ENCODE measurements at regions not wholly inside any gene's neighbourhood (a gene's known extent, or its start where the extent isn't known, plus 50 kb on each side); places are given as distances from the start of the nearest gene placed in this dataset.

DNA sequence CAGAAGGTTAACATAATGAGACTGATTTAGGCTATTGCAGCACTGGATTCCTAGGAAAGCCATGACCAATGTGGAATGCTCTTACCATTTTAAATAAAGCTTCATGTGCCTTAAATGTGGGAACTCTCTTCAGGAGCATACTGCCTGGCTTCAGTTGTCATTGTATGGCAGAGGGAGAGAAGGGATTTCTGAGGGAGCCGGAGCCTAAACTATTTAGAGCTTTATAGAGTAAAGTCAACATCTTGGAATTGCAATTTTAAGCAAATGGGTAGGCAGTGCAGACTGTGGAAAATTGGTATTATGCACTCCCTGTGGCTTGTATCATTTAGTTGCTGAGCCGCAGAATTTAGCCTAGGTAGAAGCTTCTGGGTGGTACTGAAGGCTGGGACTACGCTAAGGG lies 2041.4 kb downstream of the PCDH9 start:
- TF ChIP-seq CTCF (conservative IDR thresholded peaks at IDR 0.05; ENCODE audit: low read depth in 2 of 2) (no peak), POLR2AphosphoS5 (IDR thresholded peaks at IDR 0.05; ENCODE audit: low read depth) (no peak), EZH2phosphoT487 (IDR thresholded peaks at IDR 0.05; ENCODE audit: unreplicated experiment) (no peak), EZH2 (IDR thresholded peaks at IDR 0.05; ENCODE audit: low read depth, unreplicated experiment) (no peak), JUNB (IDR thresholded peaks at IDR 0.05; ENCODE audit: unreplicated experiment) (no peak), STAT1 (IDR thresholded peaks at IDR 0.05; ENCODE audit: unreplicated experiment) (no peak), REST (IDR thresholded peaks at IDR 0.05; ENCODE audit: unreplicated experiment) (no peak), CREB1 (CRISPR knock-in tag; IDR thresholded peaks at IDR 0.05; ENCODE audit: low read depth) (no peak), ZNF114 (CRISPR knock-in tag; IDR thresholded peaks at IDR 0.05) (no peak), ETS1 (IDR thresholded peaks at IDR 0.05) (no peak), NANOG (IDR thresholded peaks at IDR 0.05; ENCODE audit: borderline replicate concordance) (no peak)

All from GM23338 (cell line).